WTC11 (cell line): ENCODE measurements at regions not wholly inside any gene's neighbourhood (a gene's known extent, or its start where the extent isn't known, plus 50 kb on each side); places are given as distances from the start of the nearest gene placed in this dataset.

Experiments
- ATAC-seq: fragments of 200-7000 bp; cut with Tn5 transposase; 2 replicates; pipeline ENCODE4 v1.10.0; 2021; ENCODE audit warnings: mild to moderate bottlenecking, moderate library complexity
- CTCF ChIA-PET: fragments of 300-600 bp; sonication (Branson Sonifier 250); formaldehyde crosslinking; loops from one replicate; lab custom pipeline; 2021; ENCODE audit warnings: antibody characterized with exemption; lab: Charles Lee
- POLR2A ChIA-PET: fragments of 350-600 bp; sonication (Branson Sonifier 250); formaldehyde crosslinking; loops from one replicate; lab custom pipeline; 2021; ENCODE audit warnings: antibody characterized with exemption; lab: Charles Lee
- DNase-seq: peaks from one replicate; pipeline ENCODE4 v3.0.0; 2021; ENCODE audit warnings: low spot score
- H3K27ac Mint-ChIP-seq: 2 replicates; pipeline ENCODE4 v1.8.0; 2021; ENCODE audit warnings: mixed read lengths
- H3K27me3 Mint-ChIP-seq: 2 replicates; pipeline ENCODE4 v1.8.0; 2021; ENCODE audit warnings: low read depth, mild to moderate bottlenecking, moderate library complexity, mixed read lengths
- H3K36me3 Mint-ChIP-seq: 2 replicates; pipeline ENCODE4 v1.8.0; 2021; ENCODE audit warnings: mixed read lengths
- H3K4me1 Mint-ChIP-seq: 2 replicates; pipeline ENCODE4 v1.8.0; 2022; ENCODE audit warnings: mixed read lengths
- H3K4me3 Mint-ChIP-seq: 2 replicates; pipeline ENCODE4 v1.8.0; 2021; ENCODE audit warnings: mild to moderate bottlenecking, moderate library complexity, mixed read lengths
- H3K9me3 Mint-ChIP-seq: 2 replicates; pipeline ENCODE4 v1.8.0; 2021; ENCODE audit warnings: mixed read lengths
- ELF4 ChIP-seq: sonication (generic); formaldehyde crosslinking; IDR thresholded peaks from 2 replicates; pipeline ENCODE4 v1.8.1; 2022; ENCODE audit warnings: low read depth, mild to moderate bottlenecking, moderate library complexity, missing genetic modification reagents
- JUN ChIP-seq: sonication (generic); formaldehyde crosslinking; IDR thresholded peaks from 2 replicates; pipeline ENCODE4 v1.8.0; 2023; ENCODE audit warnings: mild to moderate bottlenecking, missing genetic modification reagents
- NFE2L1 ChIP-seq: sonication (generic); formaldehyde crosslinking; IDR thresholded peaks from 2 replicates; pipeline ENCODE4 v1.8.1; 2023; ENCODE audit warnings: missing genetic modification reagents
- RELA ChIP-seq: sonication (generic); formaldehyde crosslinking; IDR thresholded peaks from 2 replicates; pipeline ENCODE4 v1.8.1; 2022; ENCODE audit warnings: missing genetic modification reagents, mild to moderate bottlenecking, borderline replicate concordance
- SOX15 ChIP-seq: fragments of 250-450 bp; sonication (Bioruptor Pico); IDR thresholded peaks from 2 replicates; pipeline ENCODE4 v1.9.0; 2021; ENCODE audit warnings: mild to moderate bottlenecking
- TEAD4 ChIP-seq: sonication (generic); formaldehyde crosslinking; IDR thresholded peaks from 2 replicates; pipeline ENCODE4 v1.8.0; 2022; ENCODE audit warnings: mild to moderate bottlenecking, missing genetic modification reagents
- TF ChIP-seq, protein P1 (sequence below): sonication (generic); formaldehyde crosslinking; IDR thresholded peaks from 2 replicates; pipeline ENCODE4 v1.8.0; 2022; ENCODE audit warnings: mild to moderate bottlenecking, missing genetic modification reagents
- TF ChIP-seq, protein P2 (sequence below): sonication (generic); formaldehyde crosslinking; IDR thresholded peaks from 2 replicates; pipeline ENCODE4 v1.8.1; 2023; ENCODE audit warnings: mild to moderate bottlenecking, missing genetic modification reagents, moderate library complexity
- TF ChIP-seq, protein P3 (sequence below): sonication (generic); formaldehyde crosslinking; IDR thresholded peaks from 2 replicates; pipeline ENCODE4 v1.8.1; 2023; ENCODE audit warnings: mild to moderate bottlenecking, missing genetic modification reagents, moderate library complexity
- TF ChIP-seq, protein P4 (sequence below): sonication (generic); formaldehyde crosslinking; IDR thresholded peaks from 2 replicates; pipeline ENCODE4 v1.8.1; 2022; ENCODE audit warnings: mild to moderate bottlenecking, moderate library complexity, missing genetic modification reagents
- TF ChIP-seq, protein P5 (sequence below): sonication (generic); formaldehyde crosslinking; IDR thresholded peaks from 2 replicates; pipeline ENCODE4 v1.8.1; 2023; ENCODE audit warnings: mild to moderate bottlenecking, missing genetic modification reagents, borderline replicate concordance
- TF ChIP-seq, protein P6 (sequence below): sonication (generic); formaldehyde crosslinking; IDR thresholded peaks from 2 replicates; pipeline ENCODE4 v1.8.1; 2022; ENCODE audit warnings: low read depth, missing genetic modification reagents, borderline replicate concordance
- TF ChIP-seq, protein P7 (sequence below): fragments of 250-450 bp; sonication (Bioruptor Pico); conservative IDR thresholded peaks from 2 replicates; pipeline ENCODE4 v1.9.0; 2021; ENCODE audit warnings: mild to moderate bottlenecking
- TF ChIP-seq, protein P8 (sequence below): fragments of 250-450 bp; sonication (Bioruptor Pico); IDR thresholded peaks from 2 replicates; pipeline ENCODE4 v1.9.0; 2021; ENCODE audit warnings: moderate library complexity, mild to moderate bottlenecking, inconsistent platforms, borderline replicate concordance

DNA sequence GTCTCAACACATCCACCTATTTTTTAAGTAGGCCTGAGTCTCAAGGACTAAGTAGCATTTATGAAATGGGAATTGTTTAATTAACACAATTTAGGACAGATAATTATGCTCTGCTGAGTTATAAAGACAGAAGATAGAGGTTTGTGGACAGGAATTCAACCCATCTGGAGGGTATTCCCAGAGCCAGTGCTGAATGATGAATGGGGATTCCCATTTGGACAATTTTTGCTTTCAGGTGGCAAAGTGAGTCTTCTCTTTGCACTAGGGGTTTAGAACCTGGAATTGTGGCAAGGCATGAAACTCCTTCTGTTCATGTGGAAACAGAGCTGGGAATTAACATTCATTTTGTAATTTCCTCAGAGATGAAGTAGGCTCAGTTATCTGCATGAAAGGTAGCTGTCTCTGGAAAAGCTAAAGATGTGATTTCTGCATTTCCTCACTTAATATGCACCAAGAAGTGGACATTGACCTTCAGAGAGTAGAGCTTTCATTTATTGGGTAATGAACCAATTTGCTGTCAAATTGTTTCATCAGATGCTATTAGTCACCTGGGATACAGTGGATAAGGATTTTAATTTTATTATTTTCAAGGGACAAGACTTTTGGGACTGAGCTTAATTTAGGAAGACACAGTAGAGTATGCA lies 212.1 kb upstream of the NRXN1 start:
- Mint-ChIP-seq H3K36me3 (no peaks in the 10 kb centered on the region), H3K4me3 (no peak overlapping the region), H3K27ac (no peak overlapping the region), H3K9me3 (no peaks in the 10 kb centered on the region), H3K4me1 (peaks cover 13% of the 10 kb centered on the region), H3K27me3 (no peaks in the 10 kb centered on the region)
- TF ChIP-seq, protein P1, sequence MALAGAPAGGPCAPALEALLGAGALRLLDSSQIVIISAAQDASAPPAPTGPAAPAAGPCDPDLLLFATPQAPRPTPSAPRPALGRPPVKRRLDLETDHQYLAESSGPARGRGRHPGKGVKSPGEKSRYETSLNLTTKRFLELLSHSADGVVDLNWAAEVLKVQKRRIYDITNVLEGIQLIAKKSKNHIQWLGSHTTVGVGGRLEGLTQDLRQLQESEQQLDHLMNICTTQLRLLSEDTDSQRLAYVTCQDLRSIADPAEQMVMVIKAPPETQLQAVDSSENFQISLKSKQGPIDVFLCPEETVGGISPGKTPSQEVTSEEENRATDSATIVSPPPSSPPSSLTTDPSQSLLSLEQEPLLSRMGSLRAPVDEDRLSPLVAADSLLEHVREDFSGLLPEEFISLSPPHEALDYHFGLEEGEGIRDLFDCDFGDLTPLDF (CRISPR knock-in tag) = no peak
- TF ChIP-seq, protein P2, sequence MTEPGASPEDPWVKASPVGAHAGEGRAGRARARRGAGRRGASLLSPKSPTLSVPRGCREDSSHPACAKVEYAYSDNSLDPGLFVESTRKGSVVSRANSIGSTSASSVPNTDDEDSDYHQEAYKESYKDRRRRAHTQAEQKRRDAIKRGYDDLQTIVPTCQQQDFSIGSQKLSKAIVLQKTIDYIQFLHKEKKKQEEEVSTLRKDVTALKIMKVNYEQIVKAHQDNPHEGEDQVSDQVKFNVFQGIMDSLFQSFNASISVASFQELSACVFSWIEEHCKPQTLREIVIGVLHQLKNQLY (CRISPR knock-in tag) = no peak
- TF ChIP-seq, protein P3, sequence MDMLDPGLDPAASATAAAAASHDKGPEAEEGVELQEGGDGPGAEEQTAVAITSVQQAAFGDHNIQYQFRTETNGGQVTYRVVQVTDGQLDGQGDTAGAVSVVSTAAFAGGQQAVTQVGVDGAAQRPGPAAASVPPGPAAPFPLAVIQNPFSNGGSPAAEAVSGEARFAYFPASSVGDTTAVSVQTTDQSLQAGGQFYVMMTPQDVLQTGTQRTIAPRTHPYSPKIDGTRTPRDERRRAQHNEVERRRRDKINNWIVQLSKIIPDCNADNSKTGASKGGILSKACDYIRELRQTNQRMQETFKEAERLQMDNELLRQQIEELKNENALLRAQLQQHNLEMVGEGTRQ (CRISPR knock-in tag) = no peak
- TF ChIP-seq, protein P4, sequence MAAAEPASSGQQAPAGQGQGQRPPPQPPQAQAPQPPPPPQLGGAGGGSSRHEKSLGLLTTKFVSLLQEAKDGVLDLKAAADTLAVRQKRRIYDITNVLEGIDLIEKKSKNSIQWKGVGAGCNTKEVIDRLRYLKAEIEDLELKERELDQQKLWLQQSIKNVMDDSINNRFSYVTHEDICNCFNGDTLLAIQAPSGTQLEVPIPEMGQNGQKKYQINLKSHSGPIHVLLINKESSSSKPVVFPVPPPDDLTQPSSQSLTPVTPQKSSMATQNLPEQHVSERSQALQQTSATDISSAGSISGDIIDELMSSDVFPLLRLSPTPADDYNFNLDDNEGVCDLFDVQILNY = no peak
- TF ChIP-seq NFE2L1 (no peak), JUN (CRISPR knock-in tag) (no peak), ELF4 (CRISPR knock-in tag) (no peak), RELA (CRISPR knock-in tag) (no peak), TEAD4 (CRISPR knock-in tag) (no peak)
- TF ChIP-seq, protein P5, sequence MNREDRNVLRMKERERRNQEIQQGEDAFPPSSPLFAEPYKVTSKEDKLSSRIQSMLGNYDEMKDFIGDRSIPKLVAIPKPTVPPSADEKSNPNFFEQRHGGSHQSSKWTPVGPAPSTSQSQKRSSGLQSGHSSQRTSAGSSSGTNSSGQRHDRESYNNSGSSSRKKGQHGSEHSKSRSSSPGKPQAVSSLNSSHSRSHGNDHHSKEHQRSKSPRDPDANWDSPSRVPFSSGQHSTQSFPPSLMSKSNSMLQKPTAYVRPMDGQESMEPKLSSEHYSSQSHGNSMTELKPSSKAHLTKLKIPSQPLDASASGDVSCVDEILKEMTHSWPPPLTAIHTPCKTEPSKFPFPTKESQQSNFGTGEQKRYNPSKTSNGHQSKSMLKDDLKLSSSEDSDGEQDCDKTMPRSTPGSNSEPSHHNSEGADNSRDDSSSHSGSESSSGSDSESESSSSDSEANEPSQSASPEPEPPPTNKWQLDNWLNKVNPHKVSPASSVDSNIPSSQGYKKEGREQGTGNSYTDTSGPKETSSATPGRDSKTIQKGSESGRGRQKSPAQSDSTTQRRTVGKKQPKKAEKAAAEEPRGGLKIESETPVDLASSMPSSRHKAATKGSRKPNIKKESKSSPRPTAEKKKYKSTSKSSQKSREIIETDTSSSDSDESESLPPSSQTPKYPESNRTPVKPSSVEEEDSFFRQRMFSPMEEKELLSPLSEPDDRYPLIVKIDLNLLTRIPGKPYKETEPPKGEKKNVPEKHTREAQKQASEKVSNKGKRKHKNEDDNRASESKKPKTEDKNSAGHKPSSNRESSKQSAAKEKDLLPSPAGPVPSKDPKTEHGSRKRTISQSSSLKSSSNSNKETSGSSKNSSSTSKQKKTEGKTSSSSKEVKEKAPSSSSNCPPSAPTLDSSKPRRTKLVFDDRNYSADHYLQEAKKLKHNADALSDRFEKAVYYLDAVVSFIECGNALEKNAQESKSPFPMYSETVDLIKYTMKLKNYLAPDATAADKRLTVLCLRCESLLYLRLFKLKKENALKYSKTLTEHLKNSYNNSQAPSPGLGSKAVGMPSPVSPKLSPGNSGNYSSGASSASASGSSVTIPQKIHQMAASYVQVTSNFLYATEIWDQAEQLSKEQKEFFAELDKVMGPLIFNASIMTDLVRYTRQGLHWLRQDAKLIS (CRISPR knock-in tag) = no peak
- TF ChIP-seq, protein P6, sequence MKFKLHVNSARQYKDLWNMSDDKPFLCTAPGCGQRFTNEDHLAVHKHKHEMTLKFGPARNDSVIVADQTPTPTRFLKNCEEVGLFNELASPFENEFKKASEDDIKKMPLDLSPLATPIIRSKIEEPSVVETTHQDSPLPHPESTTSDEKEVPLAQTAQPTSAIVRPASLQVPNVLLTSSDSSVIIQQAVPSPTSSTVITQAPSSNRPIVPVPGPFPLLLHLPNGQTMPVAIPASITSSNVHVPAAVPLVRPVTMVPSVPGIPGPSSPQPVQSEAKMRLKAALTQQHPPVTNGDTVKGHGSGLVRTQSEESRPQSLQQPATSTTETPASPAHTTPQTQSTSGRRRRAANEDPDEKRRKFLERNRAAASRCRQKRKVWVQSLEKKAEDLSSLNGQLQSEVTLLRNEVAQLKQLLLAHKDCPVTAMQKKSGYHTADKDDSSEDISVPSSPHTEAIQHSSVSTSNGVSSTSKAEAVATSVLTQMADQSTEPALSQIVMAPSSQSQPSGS (CRISPR knock-in tag) = no peak
- ChIA-PET POLR2A (no interaction called here), CTCF (no interaction called here)
- no peak for DNase-seq
- no peak for ATAC-seq

DNA sequence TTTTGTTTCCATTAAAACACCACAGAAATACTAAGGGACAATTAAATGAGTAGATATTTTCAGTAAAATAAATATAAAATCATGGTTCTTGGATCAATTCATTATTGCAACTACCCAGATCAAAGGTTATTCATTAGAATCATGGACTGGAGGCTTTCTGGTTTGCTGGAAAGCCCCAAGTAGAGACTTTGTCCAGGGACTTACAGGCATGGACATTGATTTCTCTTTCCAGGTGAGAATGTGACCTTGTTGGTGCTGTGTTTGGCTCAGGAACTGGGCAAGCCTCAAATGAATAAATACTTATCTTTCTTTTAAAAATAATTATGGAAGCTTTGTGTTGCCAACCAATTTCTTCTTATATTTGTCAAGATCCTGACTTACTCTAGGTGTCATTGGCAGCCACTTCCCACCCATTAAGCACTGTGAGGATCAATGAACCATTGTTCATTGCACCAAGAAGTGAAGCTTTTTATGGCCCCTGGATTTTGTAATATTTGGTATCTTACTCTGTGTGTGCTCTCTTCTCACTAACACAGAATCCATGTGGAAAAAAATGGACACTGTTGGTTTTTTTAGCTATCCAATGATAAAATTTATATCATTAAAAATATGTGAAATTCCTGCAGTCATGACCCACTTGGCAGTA lies 205.8 kb upstream of the NRXN1 start:
- Mint-ChIP-seq H3K9me3 (peaks cover 27% of the 10 kb centered on the region), H3K27ac (no peak overlapping the region)
- DNase-seq = no peak
- TF ChIP-seq JUN (CRISPR knock-in tag) (no peak), SOX15 (CRISPR knock-in tag) (no peak)
- TF ChIP-seq, protein P7, sequence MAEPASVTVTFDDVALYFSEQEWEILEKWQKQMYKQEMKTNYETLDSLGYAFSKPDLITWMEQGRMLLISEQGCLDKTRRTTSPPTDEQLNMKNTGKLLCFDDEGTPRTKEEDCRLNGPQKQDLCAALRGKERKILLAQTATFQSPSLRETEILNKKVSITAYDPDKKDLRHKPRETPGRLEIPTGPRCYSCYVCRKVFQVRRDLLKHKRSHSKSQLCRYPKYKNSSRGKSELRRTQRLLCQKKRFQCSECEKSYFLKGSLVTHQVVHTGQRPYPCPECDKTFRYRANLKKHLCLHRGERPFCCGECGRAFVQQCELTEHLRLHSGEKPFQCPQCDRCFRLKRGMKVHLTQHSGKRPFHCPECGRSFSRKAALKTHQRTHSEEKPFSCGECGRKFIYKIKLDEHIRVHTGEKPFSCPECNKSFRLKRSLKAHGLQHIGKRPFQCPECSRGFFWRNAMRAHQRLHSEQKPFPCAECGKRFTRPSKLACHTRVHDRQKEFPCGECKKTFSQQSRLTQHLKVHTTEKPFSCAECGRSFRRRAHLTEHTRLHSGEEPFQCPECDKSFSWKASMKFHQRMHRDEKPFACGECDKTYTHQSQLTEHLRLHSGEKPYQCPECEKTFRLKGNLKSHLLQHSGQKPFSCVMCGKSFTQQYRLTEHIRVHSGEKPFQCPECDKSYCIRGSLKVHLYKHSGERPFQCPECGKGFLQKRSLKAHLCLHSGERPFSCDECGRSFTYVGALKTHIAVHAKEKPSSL (CRISPR knock-in tag) = no peak
- TF ChIP-seq, protein P6 (CRISPR knock-in tag) = no peak
- TF ChIP-seq, protein P8, sequence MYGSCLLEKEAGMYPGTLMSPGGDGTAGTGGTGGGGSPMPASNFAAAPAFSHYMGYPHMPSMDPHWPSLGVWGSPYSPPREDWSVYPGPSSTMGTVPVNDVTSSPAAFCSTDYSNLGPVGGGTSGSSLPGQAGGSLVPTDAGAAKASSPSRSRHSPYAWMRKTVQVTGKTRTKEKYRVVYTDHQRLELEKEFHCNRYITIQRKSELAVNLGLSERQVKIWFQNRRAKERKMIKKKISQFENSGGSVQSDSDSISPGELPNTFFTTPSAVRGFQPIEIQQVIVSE (CRISPR knock-in tag) = no peak
- TF ChIP-seq, all 79 proteins: peak for 0
- H3K27me3 Mint-ChIP-seq = no peaks in the 10 kb centered on the region
- H3K4me3 Mint-ChIP-seq = no peak overlapping the region
- H3K4me1 Mint-ChIP-seq = no peaks in the 10 kb centered on the region
- ChIA-PET POLR2A (no interaction called here), CTCF (no interaction called here)
- peaks cover 24% of the 10 kb centered on the region for H3K36me3 Mint-ChIP-seq
- no peak for ATAC-seq
